Natural killer cell (primary cell): ENCODE measurements at regions not wholly inside any gene's neighbourhood (a gene's known extent, or its start where the extent isn't known, plus 50 kb on each side); places are given as distances from the start of the nearest gene placed in this dataset.

Experiments used
- ATAC-seq, 3 donors: fragments of 150-1000 bp in 2 of 3; fragments of 200-7000 bp in 1 of 3; cut with Tn5 transposase; 1 replicate in 1 of 3; 2 replicates in 2 of 3; pipeline ENCODE4 v1.10.0; 2021; ENCODE audit warnings: mild to moderate bottlenecking in 2 of 3, moderate library complexity in 2 of 3
- DNase-seq, 2 donors: peaks; one replicate each; pipeline versions ENCODE4 v3.0.0 to v3.0.0-alpha.2; 2013 to 2021; ENCODE audit warnings: mixed read lengths in 1 of 2
- H3K27ac ChIP-seq: one replicate; pipeline ENCODE4 v1.5.1; 2013; ENCODE audit warnings: mild to moderate bottlenecking, low read length
- H3K27me3 ChIP-seq: one replicate; pipeline ENCODE4 v1.6.1; 2013; ENCODE audit warnings: low read length; ENCODE audit not compliant: control insufficient read depth, insufficient read depth
- H3K36me3 ChIP-seq: one replicate; pipeline ENCODE4 v1.6.1; 2013; ENCODE audit warnings: low read length; ENCODE audit not compliant: control insufficient read depth, insufficient read depth
- H3K4me1 ChIP-seq: one replicate; pipeline ENCODE4 v1.6.1; 2013; ENCODE audit warnings: low read length; ENCODE audit not compliant: control insufficient read depth, insufficient read depth
- H3K4me3 ChIP-seq: one replicate; pipeline ENCODE4 v1.5.1; 2013; ENCODE audit warnings: low read length
- H3K9me3 ChIP-seq: one replicate; pipeline ENCODE4 v1.6.1; 2013; ENCODE audit warnings: low read length; ENCODE audit not compliant: control insufficient read depth, insufficient read depth
- H3K27ac Mint-ChIP-seq, 2 donors: one replicate each; pipeline ENCODE4 v1.8.0; 2022; ENCODE audit warnings: mild to moderate bottlenecking in 2 of 2, mixed read lengths in 2 of 2, moderate library complexity in 1 of 2
- H3K27me3 Mint-ChIP-seq, 2 donors: one replicate each; pipeline ENCODE4 v1.8.0; 2022; ENCODE audit warnings: low read depth in 2 of 2, mixed read lengths in 2 of 2
- H3K36me3 Mint-ChIP-seq: one replicate; pipeline ENCODE4 v1.8.0; 2022; ENCODE audit warnings: mixed read lengths
- H3K4me1 Mint-ChIP-seq, 2 donors: one replicate each; pipeline ENCODE4 v1.8.0; 2022; ENCODE audit warnings: mixed read lengths in 2 of 2
- H3K4me3 Mint-ChIP-seq: one replicate; pipeline ENCODE4 v1.8.0; 2022; ENCODE audit warnings: mild to moderate bottlenecking, moderate library complexity, mixed read lengths
- H3K9me3 Mint-ChIP-seq, 2 donors: one replicate each; pipeline ENCODE4 v1.8.0; 2022; ENCODE audit warnings: mixed read lengths in 2 of 2
- WGBS: methylation state at CpG from one replicate; pipeline ENCODE4 v1.1.7; 2013; ENCODE audit warnings: missing lambda C conversion rate; ENCODE audit not compliant: insufficient coverage; 5-methylcytosine and 5-hydroxymethylcytosine counted together
- intact Hi-C: fragments of 100-400 bp; cut with micrococcal nuclease; formaldehyde crosslinking; loops from one replicate; pipeline ENCODE4 v1.14.2; 2022
- TF ChIP-seq, protein P1 (sequence below): fragments of 200-600 bp; IDR thresholded peaks from one replicate; pipeline ENCODE4 v1.8.0; 2022; ENCODE audit warnings: antibody characterized with exemption

DNA sequence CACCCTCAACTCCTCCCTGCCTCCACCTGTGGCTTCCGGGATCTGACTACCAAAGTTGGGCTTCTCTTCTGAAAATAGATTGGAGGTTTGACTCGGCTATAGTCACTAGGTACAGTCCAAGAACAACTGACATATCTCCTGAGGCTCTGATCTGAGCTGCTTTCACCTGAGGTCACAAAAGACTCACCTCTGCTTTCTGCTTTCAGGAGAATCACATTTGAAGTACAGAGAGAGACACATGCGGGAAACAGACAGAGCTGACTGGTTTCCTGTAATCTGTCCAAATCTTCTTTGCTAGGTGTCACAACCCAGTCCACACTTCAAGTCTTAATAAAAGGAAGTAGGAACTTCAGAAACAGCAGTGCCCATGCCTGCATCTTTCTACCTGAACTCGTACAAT lies 245.4 kb upstream of the CHRM3 start:
- Histone ChIP-seq H3K9me3 (no peaks in the 10 kb centered on the region), H3K4me3 (no peak overlapping the region), H3K27ac (no peak overlapping the region), H3K27me3 (no peaks in the 10 kb centered on the region), H3K36me3 (no peaks in the 10 kb centered on the region), H3K4me1 (no peaks in the 10 kb centered on the region)
- Mint-ChIP-seq H3K36me3 (peaks cover 4% of the 10 kb centered on the region), H3K4me1 (no peaks in the 10 kb centered on the region), H3K9me3 (peaks cover 13% of the 10 kb centered on the region in 2 donors), H3K27ac (no peak overlapping the region), H3K4me3 (no peak overlapping the region), H3K27me3 (no peaks in the 10 kb centered on the region)
- TF ChIP-seq, protein P1, sequence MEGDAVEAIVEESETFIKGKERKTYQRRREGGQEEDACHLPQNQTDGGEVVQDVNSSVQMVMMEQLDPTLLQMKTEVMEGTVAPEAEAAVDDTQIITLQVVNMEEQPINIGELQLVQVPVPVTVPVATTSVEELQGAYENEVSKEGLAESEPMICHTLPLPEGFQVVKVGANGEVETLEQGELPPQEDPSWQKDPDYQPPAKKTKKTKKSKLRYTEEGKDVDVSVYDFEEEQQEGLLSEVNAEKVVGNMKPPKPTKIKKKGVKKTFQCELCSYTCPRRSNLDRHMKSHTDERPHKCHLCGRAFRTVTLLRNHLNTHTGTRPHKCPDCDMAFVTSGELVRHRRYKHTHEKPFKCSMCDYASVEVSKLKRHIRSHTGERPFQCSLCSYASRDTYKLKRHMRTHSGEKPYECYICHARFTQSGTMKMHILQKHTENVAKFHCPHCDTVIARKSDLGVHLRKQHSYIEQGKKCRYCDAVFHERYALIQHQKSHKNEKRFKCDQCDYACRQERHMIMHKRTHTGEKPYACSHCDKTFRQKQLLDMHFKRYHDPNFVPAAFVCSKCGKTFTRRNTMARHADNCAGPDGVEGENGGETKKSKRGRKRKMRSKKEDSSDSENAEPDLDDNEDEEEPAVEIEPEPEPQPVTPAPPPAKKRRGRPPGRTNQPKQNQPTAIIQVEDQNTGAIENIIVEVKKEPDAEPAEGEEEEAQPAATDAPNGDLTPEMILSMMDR, result no peak
- DNase-seq, result no peak
- 93% methylated on average over 3 of the region's 4 CpGs for WGBS
- intact Hi-C loops, result no loop called here
- ATAC-seq, result no peak

DNA sequence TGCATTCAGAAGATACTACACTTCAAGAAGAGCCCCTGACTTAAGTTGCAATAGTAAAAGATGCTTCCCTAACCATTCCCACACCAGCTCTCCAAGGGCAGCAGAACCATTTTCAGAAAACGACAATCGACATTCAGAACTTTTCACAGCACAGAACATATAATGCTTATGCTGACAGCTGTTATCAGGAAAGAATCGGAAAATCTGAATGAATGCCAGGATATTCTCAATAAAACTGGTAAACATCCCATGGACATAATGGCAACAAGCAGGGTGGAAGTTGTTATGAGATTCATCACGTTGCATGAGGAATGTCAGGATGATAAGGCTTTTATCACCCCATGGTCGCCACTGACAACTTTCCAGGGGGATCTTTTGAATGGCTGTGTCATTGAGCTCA lies 246.6 kb upstream of the CHRM3 start:
- Mint-ChIP-seq H3K27ac (no peak overlapping the region), H3K4me1 (no peaks in the 10 kb centered on the region), H3K4me3 (no peak overlapping the region), H3K9me3 (peaks cover 13 to 17% of the 10 kb centered on the region in 2 donors), H3K36me3 (peaks cover 4% of the 10 kb centered on the region), H3K27me3 (no peaks in the 10 kb centered on the region)
- no peaks in the 10 kb centered on the region for H3K36me3 ChIP-seq
- DNase-seq (no peak), ATAC-seq (no peak)
- H3K27me3 ChIP-seq, result no peaks in the 10 kb centered on the region
- H3K27ac ChIP-seq, result no peak overlapping the region
- 91% methylated on average over 5 of the region's 5 CpGs for WGBS
- intact Hi-C loops, result no loop called here
- no peaks in the 10 kb centered on the region for H3K4me1 ChIP-seq
- TF ChIP-seq, protein P1, result no peak
- no peaks in the 10 kb centered on the region for H3K9me3 ChIP-seq
- H3K4me3 ChIP-seq, result no peak overlapping the region

DNA sequence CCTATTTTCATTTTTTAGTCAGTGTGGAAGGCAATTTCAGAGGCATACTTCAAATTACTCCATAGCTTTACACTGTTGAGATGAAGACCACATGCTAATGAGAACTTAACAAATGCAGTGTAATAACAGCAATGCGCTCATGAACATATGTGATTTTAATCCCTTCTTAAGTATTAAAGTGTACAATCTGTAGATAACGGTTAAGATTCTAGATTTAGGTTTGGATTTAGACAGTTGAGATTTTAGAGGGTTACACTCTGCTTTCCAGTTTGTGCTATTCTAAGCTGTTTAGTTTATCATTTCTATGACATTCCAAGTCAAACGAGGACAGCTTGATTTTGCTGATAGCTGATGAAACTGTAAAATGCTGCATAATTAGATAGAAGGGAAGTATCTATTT lies 257.8 kb upstream of the CHRM3 start:
- TF ChIP-seq, protein P1, result no peak
- H3K9me3 Mint-ChIP-seq, result peaks cover 4 to 7% of the 10 kb centered on the region in 2 donors
- Histone ChIP-seq H3K27me3 (no peaks in the 10 kb centered on the region), H3K4me1 (no peaks in the 10 kb centered on the region), H3K9me3 (no peaks in the 10 kb centered on the region), H3K4me3 (no peak overlapping the region), H3K36me3 (no peaks in the 10 kb centered on the region), H3K27ac (no peak overlapping the region)
- H3K27me3 Mint-ChIP-seq, result no peaks in the 10 kb centered on the region
- ATAC-seq (no peak), DNase-seq (no peak)
- intact Hi-C loops, result no loop called here
- no peaks in the 10 kb centered on the region for H3K4me1 Mint-ChIP-seq
- WGBS, result 82% methylated on average over 3 of the region's 3 CpGs
- no peak overlapping the region for H3K4me3 Mint-ChIP-seq
- H3K36me3 Mint-ChIP-seq, result no peaks in the 10 kb centered on the region
- no peak overlapping the region for H3K27ac Mint-ChIP-seq

- Mint-ChIP-seq H3K27ac (no peak overlapping the region), H3K36me3 (no peaks in the 10 kb centered on the region), H3K4me3 (no peak overlapping the region), H3K9me3 (peaks cover 6 to 12% of the 10 kb centered on the region in 2 donors), H3K4me1 (no peaks in the 10 kb centered on the region), H3K27me3 (no peaks in the 10 kb centered on the region)
- Histone ChIP-seq H3K9me3 (no peaks in the 10 kb centered on the region), H3K4me1 (no peaks in the 10 kb centered on the region), H3K4me3 (no peak overlapping the region), H3K27ac (no peak overlapping the region), H3K36me3 (no peaks in the 10 kb centered on the region), H3K27me3 (no peaks in the 10 kb centered on the region)
- DNase-seq (no peak), ATAC-seq (no peak)
- WGBS, result 93% methylated on average over 2 of the region's 3 CpGs
- intact Hi-C loops, result no loop called here
- TF ChIP-seq, protein P1, result no peak
These were observed 259.5 kb upstream of the CHRM3 start for GRCh38 chr1:239126884-239127283.
